EH (cell line): ENCODE measurements at regions not wholly inside any gene's neighbourhood (a gene's known extent, or its start where the extent isn't known, plus 50 kb on each side); places are given as distances from the start of the nearest gene placed in this dataset.

ENCODE experiments used
- DNase-seq: peaks from one replicate; pipeline ENCODE4 v3.0.0-alpha.2; 2015; ENCODE audit warnings: low read depth

GRCh38 chr2:220125551-220125950 is 498.1 kb downstream of the SLC4A3 start:
- DNase-seq, result no peak

- no peak for DNase-seq
Observed at GRCh38 chr2:220127311-220127710, 499.9 kb downstream of the SLC4A3 start.

- DNase-seq, result no peak
Observed at GRCh38 chr2:220127876-220128275, 500.4 kb downstream of the SLC4A3 start.

GRCh38 chr2:220129391-220129790 is 502.0 kb downstream of the SLC4A3 start:
- DNase-seq, result no peak

GRCh38 chr2:220134756-220135534 is 507.5 kb downstream of the SLC4A3 start:
- DNase-seq, result no peak

GRCh38 chr2:220143336-220143735 is 515.9 kb downstream of the SLC4A3 start:
- peak; percentile 92 for DNase-seq

GRCh38 chr2:220144411-220144810 is 517.0 kb downstream of the SLC4A3 start:
- peak; percentile 77 for DNase-seq

GRCh38 chr2:220147161-220148038 is 520.0 kb downstream of the SLC4A3 start:
- DNase-seq, result peak; percentile 84

- DNase-seq, result no peak
Observed at GRCh38 chr2:220148471-220149248, 521.2 kb downstream of the SLC4A3 start.

- no peak for DNase-seq
Observed at GRCh38 chr2:220151341-220151740, 523.9 kb downstream of the SLC4A3 start.

GRCh38 chr2:220152281-220152935 is 525.0 kb downstream of the SLC4A3 start:
- DNase-seq, result no peak

- no peak for DNase-seq
Observed at GRCh38 chr2:220153118-220153517, 525.7 kb downstream of the SLC4A3 start.

GRCh38 chr2:220154304-220154703 is 526.9 kb downstream of the SLC4A3 start:
- no peak for DNase-seq

- no peak for DNase-seq
Observed at GRCh38 chr2:220157312-220157711, 529.9 kb downstream of the SLC4A3 start.

- no peak for DNase-seq
Observed at GRCh38 chr2:220159738-220160137, 532.3 kb downstream of the SLC4A3 start.

- DNase-seq, result peak; percentile 68
Observed at GRCh38 chr2:220162320-220162719, 534.9 kb downstream of the SLC4A3 start.

- DNase-seq, result peak; percentile 22
Observed at GRCh38 chr2:220163486-220163885, 536.1 kb downstream of the SLC4A3 start.

GRCh38 chr2:220165401-220165800 is 538.0 kb downstream of the SLC4A3 start:
- no peak for DNase-seq

- no peak for DNase-seq
Observed at GRCh38 chr2:220166616-220167015, 539.2 kb downstream of the SLC4A3 start.

- DNase-seq, result no peak
Observed at GRCh38 chr2:220167956-220168355, 540.5 kb downstream of the SLC4A3 start.

- no peak for DNase-seq
Observed at GRCh38 chr2:220168891-220169546, 541.6 kb downstream of the SLC4A3 start.
